ENCODE measurements at regions not wholly inside any gene's neighbourhood (a gene's known extent, or its start where the extent isn't known, plus 50 kb on each side); places are given as distances from the start of the nearest gene placed in this dataset.

DNA sequence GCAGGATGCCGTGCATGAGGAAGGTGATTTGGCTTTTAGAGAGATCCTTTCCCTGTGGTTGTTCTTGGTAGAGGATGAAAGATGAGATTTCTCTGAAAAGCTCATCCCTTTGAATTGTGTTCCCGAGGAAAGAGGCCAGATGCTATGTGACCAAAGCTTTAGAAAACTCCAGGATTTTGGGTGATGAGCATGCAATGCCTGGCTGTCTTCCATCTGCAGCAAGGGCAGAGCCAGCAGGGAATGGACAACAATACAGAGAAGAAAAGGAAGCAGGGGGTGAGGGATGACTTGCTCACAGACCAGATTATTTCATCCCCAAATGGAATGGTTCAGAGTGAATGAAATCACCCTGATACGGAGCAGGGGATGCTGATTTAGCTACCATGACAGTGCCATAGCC is 949.7 kb upstream of the EEF2KMT start:
- Histone ChIP-seq H3K4me2 (ENCODE audit: low read length) (no peak overlapping the region), H3K9me3 (ENCODE audit: insufficient read depth, low read length) (no peaks in the 10 kb centered on the region), H4K20me1 (ENCODE audit: insufficient read depth, low read length) (no peaks in the 10 kb centered on the region), H3K27me3 (ENCODE audit: low read depth, low read length) (no peaks in the 10 kb centered on the region), H3K4me3 (ENCODE audit: low read length) (no peak overlapping the region), H3K79me2 (ENCODE audit: low read length) (no peaks in the 10 kb centered on the region), H3K27ac (ENCODE audit: low read length) (no peak overlapping the region), H2AFZ (ENCODE audit: low read depth, low read length) (no peak overlapping the region), H3K4me1 (ENCODE audit: low read length) (no peaks in the 10 kb centered on the region), H3K36me3 (replicated peaks; ENCODE audit: low read depth, low read length) (no peaks in the 10 kb centered on the region), H3K9ac (ENCODE audit: low read length) (no peak overlapping the region)
- TF ChIP-seq EZH2phosphoT487 (IDR thresholded peaks at IDR 0.05; ENCODE audit: low read depth), result no peak
- TF ChIP-seq, protein P1, sequence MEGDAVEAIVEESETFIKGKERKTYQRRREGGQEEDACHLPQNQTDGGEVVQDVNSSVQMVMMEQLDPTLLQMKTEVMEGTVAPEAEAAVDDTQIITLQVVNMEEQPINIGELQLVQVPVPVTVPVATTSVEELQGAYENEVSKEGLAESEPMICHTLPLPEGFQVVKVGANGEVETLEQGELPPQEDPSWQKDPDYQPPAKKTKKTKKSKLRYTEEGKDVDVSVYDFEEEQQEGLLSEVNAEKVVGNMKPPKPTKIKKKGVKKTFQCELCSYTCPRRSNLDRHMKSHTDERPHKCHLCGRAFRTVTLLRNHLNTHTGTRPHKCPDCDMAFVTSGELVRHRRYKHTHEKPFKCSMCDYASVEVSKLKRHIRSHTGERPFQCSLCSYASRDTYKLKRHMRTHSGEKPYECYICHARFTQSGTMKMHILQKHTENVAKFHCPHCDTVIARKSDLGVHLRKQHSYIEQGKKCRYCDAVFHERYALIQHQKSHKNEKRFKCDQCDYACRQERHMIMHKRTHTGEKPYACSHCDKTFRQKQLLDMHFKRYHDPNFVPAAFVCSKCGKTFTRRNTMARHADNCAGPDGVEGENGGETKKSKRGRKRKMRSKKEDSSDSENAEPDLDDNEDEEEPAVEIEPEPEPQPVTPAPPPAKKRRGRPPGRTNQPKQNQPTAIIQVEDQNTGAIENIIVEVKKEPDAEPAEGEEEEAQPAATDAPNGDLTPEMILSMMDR (IDR thresholded peaks at IDR 0.05; ENCODE audit: low read depth, low read length), result no peak

- H3K4me2 ChIP-seq (ENCODE audit: low read length), result no peak overlapping the region
- no peaks in the 10 kb centered on the region for H3K36me3 ChIP-seq (replicated peaks; ENCODE audit: low read depth, low read length)
- no peak overlapping the region for H2AFZ ChIP-seq (ENCODE audit: low read depth, low read length)
- H3K9ac ChIP-seq (ENCODE audit: low read length), result no peak overlapping the region
- H3K79me2 ChIP-seq (ENCODE audit: low read length), result no peaks in the 10 kb centered on the region
- H3K4me3 ChIP-seq (ENCODE audit: low read length), result no peak overlapping the region
- H3K27me3 ChIP-seq (ENCODE audit: low read depth, low read length), result no peaks in the 10 kb centered on the region
- no peak for TF ChIP-seq EZH2phosphoT487 (IDR thresholded peaks at IDR 0.05; ENCODE audit: low read depth)
- TF ChIP-seq, protein P1 (IDR thresholded peaks at IDR 0.05; ENCODE audit: low read depth, low read length), result no peak
- H4K20me1 ChIP-seq (ENCODE audit: insufficient read depth, low read length), result no peaks in the 10 kb centered on the region
- no peaks in the 10 kb centered on the region for H3K9me3 ChIP-seq (ENCODE audit: insufficient read depth, low read length)
- no peaks in the 10 kb centered on the region for H3K4me1 ChIP-seq (ENCODE audit: low read length)
- H3K27ac ChIP-seq (ENCODE audit: low read length), result no peak overlapping the region
Measured at GRCh38 chr16:6038941-6039645, 941.5 kb upstream of the EEF2KMT start.

GRCh38 chr16:6035161-6035560 is 937.6 kb upstream of the EEF2KMT start:
- Histone ChIP-seq H4K20me1 (ENCODE audit: insufficient read depth, low read length) (no peaks in the 10 kb centered on the region), H3K27me3 (ENCODE audit: low read depth, low read length) (no peaks in the 10 kb centered on the region), H3K9me3 (ENCODE audit: insufficient read depth, low read length) (no peaks in the 10 kb centered on the region), H3K4me1 (ENCODE audit: low read length) (no peaks in the 10 kb centered on the region), H3K4me2 (ENCODE audit: low read length) (no peak overlapping the region), H3K9ac (ENCODE audit: low read length) (no peak overlapping the region), H2AFZ (ENCODE audit: low read depth, low read length) (no peak overlapping the region), H3K4me3 (ENCODE audit: low read length) (no peak overlapping the region), H3K79me2 (ENCODE audit: low read length) (no peaks in the 10 kb centered on the region), H3K36me3 (replicated peaks; ENCODE audit: low read depth, low read length) (no peaks in the 10 kb centered on the region), H3K27ac (ENCODE audit: low read length) (no peak overlapping the region)
- TF ChIP-seq, protein P1 (IDR thresholded peaks at IDR 0.05; ENCODE audit: low read depth, low read length), result no peak
- TF ChIP-seq EZH2phosphoT487 (IDR thresholded peaks at IDR 0.05; ENCODE audit: low read depth), result no peak

- TF ChIP-seq EZH2phosphoT487 (IDR thresholded peaks at IDR 0.05; ENCODE audit: low read depth), result no peak
- TF ChIP-seq, protein P1 (IDR thresholded peaks at IDR 0.05; ENCODE audit: low read depth, low read length), result no peak
- H2AFZ ChIP-seq (ENCODE audit: low read depth, low read length), result no peak overlapping the region
- no peak overlapping the region for H3K27ac ChIP-seq (ENCODE audit: low read length)
Measured at GRCh38 chr16:6034511-6034910, 936.9 kb upstream of the EEF2KMT start.

More at GRCh38 chr16:6034511-6034910, 936.9 kb upstream of the EEF2KMT start:
- Histone ChIP-seq H3K27me3 (ENCODE audit: low read depth, low read length) (no peaks in the 10 kb centered on the region), H3K79me2 (ENCODE audit: low read length) (no peaks in the 10 kb centered on the region), H3K9ac (ENCODE audit: low read length) (no peak overlapping the region), H3K4me3 (ENCODE audit: low read length) (no peak overlapping the region), H4K20me1 (ENCODE audit: insufficient read depth, low read length) (no peaks in the 10 kb centered on the region), H3K4me1 (ENCODE audit: low read length) (no peaks in the 10 kb centered on the region), H3K9me3 (ENCODE audit: insufficient read depth, low read length) (no peaks in the 10 kb centered on the region), H3K36me3 (replicated peaks; ENCODE audit: low read depth, low read length) (no peaks in the 10 kb centered on the region), H3K4me2 (ENCODE audit: low read length) (no peak overlapping the region)
